RKO (cell line): ENCODE measurements at regions not wholly inside any gene's neighbourhood (a gene's known extent, or its start where the extent isn't known, plus 50 kb on each side); places are given as distances from the start of the nearest gene placed in this dataset.
"Not testable (repeated sequence)": the region's sequence is repeated elsewhere in the genome, so short reads cannot be mapped to it uniquely, and the experiment has no call there.

Experiments
- DNase-seq: peaks from one replicate; pipeline ENCODE4 v3.0.0-alpha.2; 2016; ENCODE audit warnings: low spot score

- DNase-seq: no peak
Measured at GRCh38 chr13:50156561-50157127, 141.4 kb downstream of the KCNRG start.

- no peak for DNase-seq
Measured at GRCh38 chr13:50158385-50159165, 143.3 kb downstream of the KCNRG start.

- DNase-seq: no peak
Measured at GRCh38 chr13:50159607-50160006, 144.4 kb downstream of the KCNRG start.

- DNase-seq: peak; percentile 18
Measured at GRCh38 chr13:50161052-50161451, 145.8 kb downstream of the KCNRG start.

DNA sequence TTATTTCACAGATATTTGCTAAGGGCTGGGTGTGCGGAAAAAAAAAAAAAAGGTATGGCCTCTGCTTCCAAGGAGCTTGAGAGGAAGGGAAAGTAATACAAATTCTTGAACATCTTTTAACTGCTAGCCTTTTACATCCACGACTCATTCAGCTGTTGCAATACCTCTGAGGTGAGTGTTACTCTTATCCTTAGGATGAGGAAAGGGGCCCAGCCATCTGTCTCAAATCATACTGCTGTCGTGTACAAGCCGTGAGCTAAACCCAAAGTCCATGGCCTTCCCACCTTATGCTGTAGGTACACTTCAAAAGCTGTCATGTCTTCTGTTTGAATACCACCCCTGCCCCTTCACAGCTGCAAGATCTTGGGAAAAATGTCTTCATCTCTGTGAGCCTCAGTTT, 146.8 kb downstream of the KCNRG start:
- no peak for DNase-seq

DNA sequence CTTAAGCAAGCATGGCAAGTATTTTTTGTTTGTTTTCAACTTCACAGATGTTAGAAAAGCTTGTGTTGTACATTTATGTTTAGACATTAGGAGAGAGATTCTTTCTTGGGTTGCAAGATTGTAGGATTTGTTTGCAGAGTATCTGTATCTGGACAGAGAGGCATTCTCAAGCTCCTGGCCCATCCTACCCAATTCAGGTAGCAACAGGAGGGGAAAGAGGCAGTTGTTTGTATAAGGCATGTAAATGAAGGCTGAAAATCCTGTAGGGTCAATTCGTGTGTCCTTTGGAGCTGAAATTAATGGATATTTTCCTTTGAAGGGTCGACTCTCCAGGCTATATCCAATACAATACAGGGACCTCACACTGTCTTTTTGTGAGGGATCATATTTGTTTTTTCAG, 147.3 kb downstream of the KCNRG start:
- no peak for DNase-seq

- no peak for DNase-seq
Measured at GRCh38 chr13:50167224-50167947, 152.1 kb downstream of the KCNRG start.

GRCh38 chr13:50167967-50168366, 152.7 kb downstream of the KCNRG start:
- no peak for DNase-seq

DNA sequence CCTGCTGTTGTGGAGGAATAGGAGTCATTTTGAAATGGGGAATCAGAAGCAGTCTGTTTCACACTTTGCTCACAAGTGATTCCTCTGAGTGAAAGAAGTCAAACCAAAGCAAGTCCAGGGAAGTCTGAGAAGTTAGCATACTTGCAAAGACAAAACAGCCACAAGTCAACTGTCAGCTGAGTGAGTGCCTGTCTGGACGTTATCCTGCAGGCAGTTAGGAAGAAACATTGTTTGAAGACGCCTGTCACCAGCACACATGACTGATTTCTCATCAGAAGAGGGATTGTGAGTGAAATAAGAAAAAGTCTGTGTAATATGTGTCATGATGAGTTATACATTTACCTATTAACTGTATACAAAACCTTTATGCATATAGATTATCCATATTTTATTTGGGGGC, 153.5 kb downstream of the KCNRG start:
- no peak for DNase-seq

DNA sequence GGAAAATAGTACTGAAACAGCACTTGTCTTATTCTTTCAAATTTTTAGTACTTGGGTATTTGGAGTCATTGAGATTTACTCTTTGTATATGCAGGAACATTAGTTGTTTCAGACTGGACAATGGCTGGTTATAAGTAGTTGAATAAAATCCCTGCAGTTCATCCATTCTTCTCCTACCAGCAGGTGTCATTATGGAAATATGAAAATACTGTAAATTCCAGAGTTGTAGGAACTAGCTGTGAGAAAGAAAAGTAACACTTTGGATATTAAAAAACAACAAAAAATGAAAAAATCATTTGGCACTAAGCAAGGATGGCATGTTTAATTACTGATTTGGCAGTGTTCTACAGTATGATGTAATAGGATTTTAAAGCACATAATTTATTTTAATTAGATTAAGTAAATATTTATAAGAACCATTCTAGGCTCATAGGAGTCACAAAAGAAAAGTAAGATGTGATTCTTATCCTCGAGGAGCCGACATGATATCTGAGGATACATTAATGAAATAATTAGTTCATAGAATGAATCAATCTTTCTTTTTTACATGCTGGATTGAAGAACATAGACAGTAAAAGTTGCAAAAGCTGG, 155.3 kb downstream of the KCNRG start:
- peak; percentile 42 for DNase-seq

DNA sequence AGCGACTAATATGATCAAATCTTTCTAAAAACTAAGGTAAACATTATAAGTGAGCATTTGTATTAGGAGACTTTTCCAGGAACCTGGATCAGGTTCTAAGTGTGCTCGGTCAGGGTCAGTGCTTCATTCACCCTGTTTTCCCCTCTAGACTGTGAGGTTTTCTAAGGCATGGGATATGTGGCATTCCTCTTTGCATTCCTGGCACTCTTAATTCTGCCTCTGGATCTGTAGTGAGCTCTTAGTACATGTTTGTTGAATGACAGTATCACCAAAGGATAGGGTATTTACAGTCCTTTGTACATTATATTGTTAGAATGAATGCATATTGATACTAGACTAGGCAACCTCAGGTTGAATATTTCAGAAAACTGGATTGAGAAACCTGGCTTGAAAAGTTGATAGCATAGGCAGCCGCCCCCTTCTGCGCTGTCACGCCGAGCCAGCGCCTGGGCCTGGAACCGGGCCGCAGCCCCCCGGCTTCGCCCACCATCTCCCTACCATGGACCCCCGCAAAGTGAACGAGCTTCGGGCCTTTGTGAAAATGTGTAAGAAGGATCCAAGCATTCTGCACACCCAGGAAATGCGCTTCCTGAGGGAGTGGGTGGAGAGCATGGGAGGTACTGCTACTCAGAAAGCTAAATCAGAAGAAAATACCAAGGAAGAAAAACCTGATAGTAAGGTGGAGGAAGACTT, 156.5 kb downstream of the KCNRG start:
- no peak for DNase-seq

GRCh38 chr13:50173045-50173444, 157.8 kb downstream of the KCNRG start:
- DNase-seq: not testable (repeated sequence)

DNA sequence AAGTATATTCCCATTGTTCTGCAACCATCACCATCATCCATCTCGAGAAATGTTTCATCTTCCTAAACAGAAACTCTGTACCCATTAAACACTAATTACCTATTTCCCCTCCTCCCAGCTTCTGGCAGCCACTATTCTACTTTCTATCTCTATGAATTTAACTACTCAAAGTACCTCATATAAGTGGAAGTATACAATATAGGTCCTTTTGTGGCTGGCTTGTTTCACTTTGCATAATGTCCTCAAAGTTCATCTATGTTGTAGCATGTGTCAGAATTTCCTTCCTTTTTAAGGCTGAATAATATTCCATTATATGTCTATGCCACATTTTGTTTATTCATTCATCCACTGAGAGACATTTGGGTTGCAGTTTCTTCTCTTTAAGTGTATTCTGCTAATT, 159.4 kb downstream of the KCNRG start:
- no peak for DNase-seq

DNA sequence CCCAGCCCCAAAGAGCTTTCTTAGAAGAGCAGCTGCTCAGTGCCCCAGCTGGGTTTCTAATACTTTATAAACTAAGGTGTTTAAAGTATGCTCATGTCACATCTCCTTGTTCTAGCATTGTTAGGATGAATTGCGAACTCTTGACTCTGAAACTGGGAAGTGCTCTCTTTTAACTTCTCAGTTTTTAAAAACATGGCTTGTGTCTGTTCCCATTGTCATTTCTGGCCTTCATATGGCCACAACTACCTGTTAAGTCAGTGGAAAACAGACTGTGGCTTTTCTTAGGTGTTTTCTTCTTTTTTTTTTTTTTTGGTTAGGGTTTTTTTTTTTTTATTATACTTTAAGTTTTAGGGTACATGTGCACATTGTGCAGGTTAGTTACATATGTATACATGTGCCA, 164.7 kb downstream of the KCNRG start:
- no peak for DNase-seq

- not testable (repeated sequence) for DNase-seq
Measured at GRCh38 chr13:50185769-50186763, 170.8 kb downstream of the KCNRG start.

GRCh38 chr13:50187352-50188029, 172.2 kb downstream of the KCNRG start:
- no peak for DNase-seq

GRCh38 chr13:50188696-50189095, 173.5 kb downstream of the KCNRG start:
- DNase-seq: no peak

DNA sequence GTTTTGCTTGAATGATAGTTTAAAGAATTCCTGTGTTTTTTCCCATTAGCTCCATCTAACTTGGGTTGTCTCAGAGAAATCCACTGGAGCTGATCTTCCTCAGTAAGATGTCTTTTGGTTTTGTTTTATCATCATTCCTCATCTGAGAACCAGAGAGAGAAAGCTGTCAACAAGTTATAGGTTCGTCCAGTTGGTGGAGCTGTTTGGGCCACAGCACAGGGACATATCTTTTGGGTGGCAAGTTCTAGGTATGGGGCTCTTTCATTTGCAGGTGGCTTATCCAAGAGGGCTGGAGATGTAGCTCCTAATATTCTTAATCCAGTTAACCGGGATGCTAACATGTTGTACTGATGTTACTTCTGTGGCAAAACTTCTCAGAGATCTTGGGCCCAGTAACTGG, 174.2 kb downstream of the KCNRG start:
- no peak for DNase-seq

DNA sequence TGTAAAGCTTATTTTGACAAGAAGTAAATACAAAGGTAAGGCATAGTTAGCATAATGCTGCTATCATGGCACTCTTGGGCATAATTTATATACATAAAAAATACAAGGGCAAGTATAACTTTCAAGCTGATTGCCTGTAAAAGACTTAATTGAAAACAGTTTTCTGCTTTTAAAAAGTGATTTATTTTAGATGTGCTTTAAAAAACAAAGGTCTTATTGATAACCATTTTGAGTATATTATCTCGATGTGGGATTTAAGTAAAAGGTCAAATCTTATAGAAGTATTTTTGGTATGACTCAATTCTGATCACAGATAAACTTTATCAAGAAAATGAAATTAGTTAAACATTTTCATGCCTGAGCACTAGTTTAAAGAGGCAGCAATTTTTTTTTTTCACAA, 175.8 kb downstream of the KCNRG start:
- no peak for DNase-seq

DNA sequence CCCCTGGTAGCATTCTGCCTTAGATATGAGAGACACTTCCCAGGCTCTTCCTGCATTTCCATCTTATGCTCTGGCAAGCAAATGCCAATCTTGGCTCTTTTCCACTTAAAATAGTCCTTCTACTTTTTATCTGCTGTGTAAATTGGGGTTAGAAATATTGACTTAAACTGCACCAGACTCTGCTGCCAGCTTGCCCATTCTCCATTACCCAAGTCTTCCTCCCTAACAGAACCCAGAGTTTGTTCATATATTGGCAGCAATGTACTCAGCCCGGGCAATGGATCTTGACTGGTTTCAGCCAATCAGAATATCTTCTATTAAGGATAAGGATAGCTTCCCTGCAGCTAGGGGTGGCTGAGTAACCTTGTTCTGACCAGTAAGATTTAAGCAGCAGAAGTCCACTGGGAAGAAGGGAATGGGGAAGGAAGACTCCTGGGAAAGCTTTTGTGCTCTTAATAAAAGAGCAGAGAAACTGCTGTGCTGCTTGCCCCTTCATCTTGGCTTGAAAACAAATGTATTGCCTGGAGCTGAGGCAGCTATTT, 177.1 kb downstream of the KCNRG start:
- DNase-seq: no peak
